EH (cell line): ENCODE measurements at regions not wholly inside any gene's neighbourhood (a gene's known extent, or its start where the extent isn't known, plus 50 kb on each side); places are given as distances from the start of the nearest gene placed in this dataset.

ENCODE experiments used
- DNase-seq: peaks from one replicate; pipeline ENCODE4 v3.0.0-alpha.2; 2015; ENCODE audit warnings: low read depth

GRCh38 chr13:105363261-105364190 lies 1171.9 kb downstream of the EFNB2 start:
- no peak for DNase-seq

- no peak for DNase-seq
Observed at GRCh38 chr13:105353654-105354053, 1181.8 kb downstream of the EFNB2 start.

GRCh38 chr13:105349082-105349723 lies 1186.3 kb downstream of the EFNB2 start:
- no peak for DNase-seq

- peak; percentile 85 for DNase-seq
Observed at GRCh38 chr13:105346141-105346775, 1189.2 kb downstream of the EFNB2 start.

- DNase-seq = no peak
Observed at GRCh38 chr13:105345730-105346129, 1189.7 kb downstream of the EFNB2 start.

GRCh38 chr13:105345131-105345530 lies 1190.3 kb downstream of the EFNB2 start:
- DNase-seq = no peak

- DNase-seq = peak; percentile 54
Observed at GRCh38 chr13:105343134-105343806, 1192.2 kb downstream of the EFNB2 start.

GRCh38 chr13:105342281-105342820 lies 1193.1 kb downstream of the EFNB2 start:
- peak; percentile 23 for DNase-seq

GRCh38 chr13:105341758-105342157 lies 1193.7 kb downstream of the EFNB2 start:
- DNase-seq = no peak

- DNase-seq = no peak
Observed at GRCh38 chr13:105341256-105341655, 1194.2 kb downstream of the EFNB2 start.

- DNase-seq = no peak
Observed at GRCh38 chr13:105340061-105340606, 1195.3 kb downstream of the EFNB2 start.

GRCh38 chr13:105338773-105339172 lies 1196.7 kb downstream of the EFNB2 start:
- no peak for DNase-seq

- DNase-seq = peak; percentile 51
Observed at GRCh38 chr13:105338006-105338405, 1197.5 kb downstream of the EFNB2 start.

- DNase-seq = peak; percentile 81
Observed at GRCh38 chr13:105336706-105337576, 1198.5 kb downstream of the EFNB2 start.

GRCh38 chr13:105334211-105334610 lies 1201.3 kb downstream of the EFNB2 start:
- DNase-seq = peak; percentile 85

GRCh38 chr13:105333416-105333815 lies 1202.0 kb downstream of the EFNB2 start:
- DNase-seq = peak; percentile 72

- peak; percentile 19 for DNase-seq
Observed at GRCh38 chr13:105329359-105329758, 1206.1 kb downstream of the EFNB2 start.

- no peak for DNase-seq
Observed at GRCh38 chr13:105328212-105328611, 1207.2 kb downstream of the EFNB2 start.

- peak; percentile 25 for DNase-seq
Observed at GRCh38 chr13:105327581-105328126, 1207.8 kb downstream of the EFNB2 start.

- no peak for DNase-seq
Observed at GRCh38 chr13:105319875-105320274, 1215.6 kb downstream of the EFNB2 start.
